ENCODE measurements at regions not wholly inside any gene's neighbourhood (a gene's known extent, or its start where the extent isn't known, plus 50 kb on each side); places are given as distances from the start of the nearest gene placed in this dataset.

DNA sequence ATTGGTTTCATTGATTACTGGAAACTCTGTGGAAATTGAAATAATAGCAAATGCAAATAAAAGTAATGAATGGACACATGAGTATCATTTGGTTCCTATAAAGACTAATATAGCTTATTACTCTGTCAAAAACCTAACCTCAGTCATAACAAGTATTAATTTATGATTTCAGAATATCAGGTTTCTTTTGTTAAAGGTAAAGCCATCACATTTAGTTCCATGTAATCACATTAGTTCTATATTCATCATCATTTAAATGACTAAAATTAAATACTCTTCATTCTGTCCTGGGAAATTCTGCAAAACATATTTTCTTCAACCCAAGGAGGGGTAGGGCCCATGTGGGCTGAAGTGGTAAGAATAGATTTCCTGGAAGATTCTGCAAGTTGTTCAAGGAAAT lies 68.2 kb upstream of the ANO3 start:
- TF ChIP-seq, protein P1, sequence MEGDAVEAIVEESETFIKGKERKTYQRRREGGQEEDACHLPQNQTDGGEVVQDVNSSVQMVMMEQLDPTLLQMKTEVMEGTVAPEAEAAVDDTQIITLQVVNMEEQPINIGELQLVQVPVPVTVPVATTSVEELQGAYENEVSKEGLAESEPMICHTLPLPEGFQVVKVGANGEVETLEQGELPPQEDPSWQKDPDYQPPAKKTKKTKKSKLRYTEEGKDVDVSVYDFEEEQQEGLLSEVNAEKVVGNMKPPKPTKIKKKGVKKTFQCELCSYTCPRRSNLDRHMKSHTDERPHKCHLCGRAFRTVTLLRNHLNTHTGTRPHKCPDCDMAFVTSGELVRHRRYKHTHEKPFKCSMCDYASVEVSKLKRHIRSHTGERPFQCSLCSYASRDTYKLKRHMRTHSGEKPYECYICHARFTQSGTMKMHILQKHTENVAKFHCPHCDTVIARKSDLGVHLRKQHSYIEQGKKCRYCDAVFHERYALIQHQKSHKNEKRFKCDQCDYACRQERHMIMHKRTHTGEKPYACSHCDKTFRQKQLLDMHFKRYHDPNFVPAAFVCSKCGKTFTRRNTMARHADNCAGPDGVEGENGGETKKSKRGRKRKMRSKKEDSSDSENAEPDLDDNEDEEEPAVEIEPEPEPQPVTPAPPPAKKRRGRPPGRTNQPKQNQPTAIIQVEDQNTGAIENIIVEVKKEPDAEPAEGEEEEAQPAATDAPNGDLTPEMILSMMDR (conservative IDR thresholded peaks at IDR 0.05; ENCODE audit: low read depth, low read length) = no peak
- no peak overlapping the region for H3K4me3 ChIP-seq (ENCODE audit: low read depth, low read length)
- DNase-seq (ENCODE audit: low read depth) = no peak

DNA sequence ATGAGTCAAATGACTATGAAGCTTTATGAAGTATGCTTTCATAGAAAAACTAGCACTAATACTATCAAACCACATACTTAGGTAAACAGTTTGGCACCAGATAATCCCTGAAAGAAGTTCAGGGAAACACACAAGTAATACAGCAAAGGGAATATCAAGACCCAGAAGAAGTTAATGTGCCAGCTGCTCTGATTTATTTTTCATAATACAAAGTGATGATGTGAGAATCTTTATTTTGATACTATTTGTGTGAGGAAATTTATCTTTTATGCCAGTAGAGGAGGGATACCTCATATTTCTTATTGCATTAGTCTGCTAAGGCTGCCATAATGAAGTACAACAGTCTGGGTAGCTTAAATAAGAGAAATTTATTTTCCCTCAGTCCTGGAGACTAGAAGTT lies 67.7 kb upstream of the ANO3 start:
- TF ChIP-seq, protein P1 (conservative IDR thresholded peaks at IDR 0.05; ENCODE audit: low read depth, low read length) = no peak
- DNase-seq (ENCODE audit: low read depth) = no peak
- H3K4me3 ChIP-seq (ENCODE audit: low read depth, low read length) = no peak overlapping the region

DNA sequence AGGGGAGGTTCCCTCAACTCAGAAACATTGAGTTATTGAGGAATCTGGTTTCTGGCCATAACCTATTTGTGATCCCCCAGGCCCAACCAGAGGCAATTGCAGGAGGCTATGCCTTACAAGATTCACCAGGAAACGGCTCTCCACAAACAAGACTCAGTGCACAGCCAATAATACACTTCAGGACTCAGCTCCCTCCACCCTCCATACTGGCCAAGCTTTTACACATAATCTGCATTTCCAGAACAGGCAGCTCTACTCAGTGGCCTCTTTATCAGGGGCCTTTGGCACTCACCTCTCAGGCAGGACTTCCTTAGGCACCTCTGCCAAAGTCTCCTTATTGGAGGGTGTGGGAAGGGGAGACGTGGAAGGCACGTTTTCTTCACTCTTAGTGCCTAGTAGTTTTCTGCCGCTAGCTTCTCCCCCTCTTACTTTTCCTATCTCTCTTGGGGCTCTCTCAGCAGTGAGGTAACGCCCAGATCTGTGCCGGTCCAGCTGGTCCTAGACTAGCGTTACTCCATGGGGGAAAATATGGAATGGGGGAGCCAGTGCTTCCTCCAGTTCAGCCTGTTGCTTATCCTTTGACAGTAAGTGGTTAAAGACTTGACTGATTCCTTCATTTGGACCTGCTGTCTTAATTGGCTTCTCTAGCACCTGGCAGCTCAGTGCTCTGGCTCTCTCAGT lies 62.8 kb upstream of the ANO3 start:
- DNase-seq (ENCODE audit: low read depth) = no peak
- TF ChIP-seq, protein P1 (conservative IDR thresholded peaks at IDR 0.05; ENCODE audit: low read depth, low read length) = no peak
- no peak overlapping the region for H3K4me3 ChIP-seq (ENCODE audit: low read depth, low read length)

DNA sequence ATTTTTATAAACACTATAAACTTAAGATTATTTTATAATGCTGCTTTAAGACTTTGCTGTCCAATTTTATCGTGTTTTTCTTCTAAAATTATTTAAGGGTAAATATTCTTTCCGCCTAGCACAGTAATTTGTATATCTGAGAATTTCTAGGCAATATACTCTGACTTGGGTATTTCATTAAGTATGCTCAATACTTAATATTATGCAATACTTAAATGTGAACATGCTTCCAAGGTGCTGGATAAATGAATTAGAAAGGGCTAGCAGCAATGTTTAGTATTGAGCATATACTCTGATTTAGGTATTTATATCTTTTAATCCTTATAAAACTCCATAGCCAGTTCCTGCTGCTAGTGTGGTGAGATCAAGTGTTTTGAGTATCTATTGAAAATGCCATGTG lies 60.3 kb upstream of the ANO3 start:
- H3K4me3 ChIP-seq (ENCODE audit: low read depth, low read length) = no peak overlapping the region
- TF ChIP-seq, protein P1 (conservative IDR thresholded peaks at IDR 0.05; ENCODE audit: low read depth, low read length) = no peak
- DNase-seq (ENCODE audit: low read depth) = no peak

DNA sequence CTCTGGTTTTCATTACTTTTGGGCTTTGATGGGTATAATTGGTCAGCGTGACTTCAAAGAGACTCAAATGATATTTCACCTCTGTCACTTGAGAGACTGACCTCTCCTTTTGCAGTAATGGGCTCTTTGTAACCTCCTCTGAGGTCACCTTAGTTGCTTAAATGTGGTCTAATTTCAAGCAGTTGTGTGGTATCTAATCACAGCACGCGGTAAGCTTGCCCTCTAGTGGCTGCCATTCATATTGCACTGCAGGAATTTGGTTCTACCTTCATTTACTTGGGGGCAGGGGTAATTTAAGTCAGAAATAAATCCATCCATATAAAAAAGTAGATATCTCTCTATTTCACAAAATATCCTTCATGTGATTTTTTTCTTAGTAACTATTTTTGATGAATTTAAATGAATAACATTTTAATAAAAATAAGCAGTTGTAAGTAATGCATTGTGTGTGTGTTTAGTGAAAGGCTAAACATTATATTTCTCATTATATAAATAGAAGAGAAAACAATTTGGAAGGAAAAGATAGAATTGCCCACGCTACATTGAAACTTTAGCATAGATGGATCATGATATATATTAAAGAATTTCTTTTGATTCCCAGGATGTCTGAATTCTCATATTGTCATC lies 55.0 kb upstream of the ANO3 start:
- no peak overlapping the region for H3K4me3 ChIP-seq (ENCODE audit: low read depth, low read length)
- DNase-seq (ENCODE audit: low read depth) = no peak
- TF ChIP-seq, protein P1 (conservative IDR thresholded peaks at IDR 0.05; ENCODE audit: low read depth, low read length) = peak; percentile 99

DNA sequence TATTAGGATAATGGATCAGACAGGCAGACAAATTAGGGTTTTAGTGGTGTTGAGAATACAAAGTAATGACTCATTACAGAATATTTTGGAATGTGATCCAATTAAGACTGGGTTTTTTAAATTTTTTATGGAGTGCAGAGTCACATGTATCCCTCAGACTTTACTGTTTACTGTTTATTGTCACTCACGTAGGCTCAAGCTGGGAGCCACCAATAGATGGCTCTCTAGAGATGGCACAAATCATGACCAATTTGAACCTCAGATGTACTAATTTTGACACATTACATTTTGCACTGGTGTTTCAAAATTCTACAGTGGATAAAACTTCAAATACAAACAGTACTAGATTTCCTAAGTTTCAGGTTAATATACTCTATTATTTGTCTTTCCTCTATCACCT lies 53.6 kb upstream of the ANO3 start:
- DNase-seq (ENCODE audit: low read depth) = no peak
- no peak overlapping the region for H3K4me3 ChIP-seq (ENCODE audit: low read depth, low read length)
- TF ChIP-seq, protein P1 (conservative IDR thresholded peaks at IDR 0.05; ENCODE audit: low read depth, low read length) = no peak

Data from epithelial cell of proximal tubule (primary cell).